SK-N-SH (cell line): ENCODE measurements at regions not wholly inside any gene's neighbourhood (a gene's known extent, or its start where the extent isn't known, plus 50 kb on each side); places are given as distances from the start of the nearest gene placed in this dataset.
"Not testable (repeated sequence)": the region's sequence is repeated elsewhere in the genome, so short reads cannot be mapped to it uniquely, and the experiment has no call there.

ENCODE experiments used
- JUND ChIP-seq: IDR thresholded peaks from 2 replicates; pipeline ENCODE4 v1.4.0; 2012
- MAX ChIP-seq: IDR thresholded peaks from 2 replicates; pipeline ENCODE4 v1.4.0; 2012; ENCODE audit warnings: low read depth
- RXRA ChIP-seq: IDR thresholded peaks from 2 replicates; pipeline ENCODE4 v1.4.0; 2012; ENCODE audit warnings: low read depth, mild to moderate bottlenecking, borderline replicate concordance

GRCh38 chr2:89862164-89862563, 1170.7 kb downstream of the RPIA start:
- not testable (repeated sequence) for TF ChIP-seq JUND, MAX, RXRA
